GM10266 (cell line): ENCODE measurements at regions not wholly inside any gene's neighbourhood (a gene's known extent, or its start where the extent isn't known, plus 50 kb on each side); places are given as distances from the start of the nearest gene placed in this dataset.
"Not testable (repeated sequence)": the region's sequence is repeated elsewhere in the genome, so short reads cannot be mapped to it uniquely, and the experiment has no call there.

Source experiments
- DNase-seq: peaks from one replicate; pipeline ENCODE4 v3.0.0; 2012; ENCODE audit errors: extremely low spot score
- CTCF ChIP-seq: IDR thresholded peaks from 2 replicates; pipeline ENCODE4 v1.5.1; 2012; ENCODE audit warnings: mild to moderate bottlenecking, low read depth; ENCODE audit not compliant: control insufficient read depth, insufficient read depth; ENCODE audit errors: missing control alignments

GRCh38 chr3:191592105-191592504 is 131.1 kb downstream of the PYDC2 start:
- DNase-seq: no peak
- no peak for TF ChIP-seq CTCF

GRCh38 chr3:191593486-191593885 is 132.5 kb downstream of the PYDC2 start:
- no peak for TF ChIP-seq CTCF
- no peak for DNase-seq

GRCh38 chr3:191615511-191615910 is 154.5 kb downstream of the PYDC2 start:
- DNase-seq: not testable (repeated sequence)

- no peak for TF ChIP-seq CTCF
- DNase-seq: no peak
These were observed 163.3 kb downstream of the PYDC2 start for GRCh38 chr3:191624299-191624698.

GRCh38 chr3:191627064-191627463 is 166.1 kb downstream of the PYDC2 start:
- TF ChIP-seq CTCF: no peak

GRCh38 chr3:191628571-191628970 is 167.6 kb downstream of the PYDC2 start:
- no peak for TF ChIP-seq CTCF
- no peak for DNase-seq

More at GRCh38 chr3:191627064-191627463, 166.1 kb downstream of the PYDC2 start:
- no peak for DNase-seq

GRCh38 chr3:191631496-191631895 is 170.5 kb downstream of the PYDC2 start:
- DNase-seq: no peak
- TF ChIP-seq CTCF: no peak

GRCh38 chr3:191634902-191635301 is 173.9 kb downstream of the PYDC2 start:
- DNase-seq: no peak
- no peak for TF ChIP-seq CTCF
